HAP-1 (cell line): ENCODE measurements at regions not wholly inside any gene's neighbourhood (a gene's known extent, or its start where the extent isn't known, plus 50 kb on each side); places are given as distances from the start of the nearest gene placed in this dataset.

Experiments used
- DNase-seq, 2 experiments: peaks; one replicate each; pipeline ENCODE4 v3.0.0-alpha.2; 2016 to 2020; ENCODE audit warnings: low spot score in 2 of 2
- H3K27me3 ChIP-seq: fragments of 250-450 bp; sonication (Bioruptor Pico); 2 replicates; pipeline ENCODE4 v1.5.1; 2020; ENCODE audit warnings: low read depth, mild to moderate bottlenecking, moderate library complexity
- H3K36me3 ChIP-seq: fragments of 250-450 bp; sonication (Bioruptor Pico); replicated peaks from 2 replicates; pipeline ENCODE4 v1.5.1; 2020; ENCODE audit warnings: mild to moderate bottlenecking
- H3K4me1 ChIP-seq: fragments of 250-450 bp; sonication (Bioruptor Pico); 2 replicates; pipeline ENCODE4 v1.5.1; 2020; ENCODE audit warnings: mild to moderate bottlenecking
- H3K4me3 ChIP-seq: fragments of 250-450 bp; sonication (Bioruptor Pico); 2 replicates; pipeline ENCODE4 v1.5.1; 2020; ENCODE audit warnings: mild to moderate bottlenecking, moderate library complexity
- H3K9me3 ChIP-seq: fragments of 250-450 bp; sonication (Bioruptor Pico); 2 replicates; pipeline ENCODE4 v1.5.1; 2020; ENCODE audit warnings: mild to moderate bottlenecking, moderate library complexity
- in situ Hi-C: fragments of 300-500 bp; cut with MboI; formaldehyde crosslinking; loops from 3 replicates; pipeline ENCODE4 v1.14.3; 2020; ENCODE audit warnings: low sequenced_read_pairs, inconsistent platforms, mixed read lengths

DNA sequence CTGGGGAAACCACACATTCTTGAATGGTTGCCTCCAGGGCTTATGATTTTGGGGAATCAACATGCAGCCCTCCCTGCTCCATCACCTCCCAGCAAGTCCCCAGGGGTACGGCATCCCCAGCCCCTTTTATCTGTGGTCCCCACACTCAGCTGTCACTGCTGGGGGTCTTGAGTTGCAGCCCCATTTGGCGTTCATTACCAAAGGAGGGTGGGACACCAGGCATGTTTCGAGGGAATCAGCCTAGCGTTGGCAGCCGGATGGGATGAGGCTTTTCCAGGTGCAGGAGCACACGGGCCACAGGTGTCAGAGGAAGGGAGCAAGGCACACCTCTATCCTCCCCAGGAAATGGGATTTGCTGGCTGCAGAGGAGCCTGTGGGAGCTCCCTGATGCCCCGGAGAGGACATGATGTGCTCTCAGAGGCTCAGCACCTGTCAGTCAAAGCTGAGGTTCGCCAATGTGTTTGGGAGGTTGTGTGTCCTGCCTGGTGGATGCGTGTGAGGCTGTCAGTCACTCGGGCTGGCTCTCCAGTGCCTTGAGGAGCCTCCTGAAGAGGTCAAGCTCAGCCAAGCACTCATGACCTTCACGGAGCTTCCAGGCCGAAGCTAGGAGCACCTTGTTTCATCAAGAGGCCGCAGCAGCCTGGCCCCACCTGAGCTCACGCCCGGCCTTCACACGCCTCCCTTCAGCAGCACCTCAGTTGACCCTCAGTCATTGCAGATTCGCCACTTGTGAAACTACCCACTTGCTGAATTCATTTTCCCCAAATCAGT is 95.0 kb downstream of the ERMARD start:
- Histone ChIP-seq H3K4me3 (no peak overlapping the region), H3K9me3 (no peaks in the 10 kb centered on the region), H3K36me3 (no peaks in the 10 kb centered on the region), H3K27me3 (no peaks in the 10 kb centered on the region; the same call in none of the 2 replicates), H3K4me1 (no peaks in the 10 kb centered on the region)
- no peak for DNase-seq
- in situ Hi-C loops, result no loop called here

GRCh38 chr6:169845426-169846285 is 94.2 kb downstream of the ERMARD start:
- Histone ChIP-seq H3K4me1 (no peaks in the 10 kb centered on the region), H3K4me3 (no peak overlapping the region), H3K36me3 (no peaks in the 10 kb centered on the region), H3K9me3 (no peaks in the 10 kb centered on the region), H3K27me3 (no peaks in the 10 kb centered on the region; the same call in none of the 2 replicates)
- DNase-seq, result no peak
- in situ Hi-C loops, result no loop called here

DNA sequence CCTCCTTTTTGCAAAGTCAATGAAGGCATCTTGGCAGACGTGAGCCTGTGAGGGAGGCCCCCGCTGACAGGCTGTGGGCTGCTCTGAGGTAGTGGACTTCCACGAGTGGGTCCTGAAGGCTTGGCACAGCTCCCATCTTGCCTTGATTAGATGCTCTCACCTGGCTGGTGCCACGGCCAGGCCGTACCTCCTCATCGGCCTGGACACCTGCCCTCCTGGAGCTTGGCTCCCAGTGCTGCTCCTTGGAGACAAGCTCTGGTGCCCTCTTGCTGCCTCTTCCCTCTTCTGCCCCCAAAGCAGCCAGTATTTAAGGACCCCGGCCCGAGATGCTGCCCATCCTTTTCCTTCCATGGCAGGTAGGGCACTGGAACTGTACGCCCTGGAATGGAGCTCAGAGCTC is 93.5 kb downstream of the ERMARD start:
- in situ Hi-C loops, result no loop called here
- DNase-seq, result no peak
- H3K36me3 ChIP-seq, result no peaks in the 10 kb centered on the region
- no peaks in the 10 kb centered on the region; the same call in none of the 2 replicates for H3K27me3 ChIP-seq
- H3K9me3 ChIP-seq, result no peaks in the 10 kb centered on the region
- H3K4me3 ChIP-seq, result no peak overlapping the region
- H3K4me1 ChIP-seq, result no peaks in the 10 kb centered on the region

GRCh38 chr6:169843991-169844390 is 92.6 kb downstream of the ERMARD start:
- in situ Hi-C loops, result no loop called here

GRCh38 chr6:169843110-169843509 is 91.7 kb downstream of the ERMARD start:
- Histone ChIP-seq H3K4me1 (no peaks in the 10 kb centered on the region), H3K27me3 (no peaks in the 10 kb centered on the region; the same call in none of the 2 replicates), H3K36me3 (no peaks in the 10 kb centered on the region), H3K9me3 (no peaks in the 10 kb centered on the region), H3K4me3 (no peak overlapping the region)
- in situ Hi-C loops, result no loop called here
- DNase-seq, result no peak

More at GRCh38 chr6:169843991-169844390, 92.6 kb downstream of the ERMARD start:
- Histone ChIP-seq H3K4me3 (no peak overlapping the region), H3K9me3 (no peaks in the 10 kb centered on the region), H3K4me1 (no peaks in the 10 kb centered on the region), H3K36me3 (no peaks in the 10 kb centered on the region), H3K27me3 (no peaks in the 10 kb centered on the region; the same call in none of the 2 replicates)
- no peak for DNase-seq

- in situ Hi-C loops, result no loop called here
- Histone ChIP-seq H3K9me3 (no peaks in the 10 kb centered on the region), H3K36me3 (no peaks in the 10 kb centered on the region), H3K27me3 (no peaks in the 10 kb centered on the region; the same call in none of the 2 replicates), H3K4me3 (no peak overlapping the region), H3K4me1 (no peaks in the 10 kb centered on the region)
- DNase-seq, result no peak
Measured at GRCh38 chr6:169841907-169842606, 90.6 kb downstream of the ERMARD start.

DNA sequence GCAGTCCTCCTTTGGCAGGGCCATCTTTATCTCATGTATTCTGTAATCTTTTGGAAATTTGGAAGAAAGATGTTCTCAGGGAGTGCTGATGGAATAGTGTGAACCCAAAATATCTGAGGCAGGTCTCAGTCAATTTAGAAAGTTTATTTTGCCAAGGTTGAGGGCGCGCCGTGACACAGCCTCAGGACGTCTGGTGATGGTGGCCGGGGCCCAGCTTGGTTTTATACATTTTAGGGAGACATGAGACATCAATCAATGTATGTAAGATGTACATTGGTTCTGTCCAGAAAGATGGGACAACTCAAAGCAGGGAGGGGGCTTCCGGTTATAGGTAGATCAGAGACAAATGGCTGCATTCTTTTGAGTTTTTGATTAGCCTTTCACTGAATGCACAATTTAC is 89.8 kb downstream of the ERMARD start:
- DNase-seq, result no peak
- in situ Hi-C loops, result no loop called here
- no peaks in the 10 kb centered on the region for H3K9me3 ChIP-seq
- no peaks in the 10 kb centered on the region for H3K36me3 ChIP-seq
- H3K4me3 ChIP-seq, result no peak overlapping the region
- no peaks in the 10 kb centered on the region for H3K4me1 ChIP-seq
- H3K27me3 ChIP-seq, result no peaks in the 10 kb centered on the region; the same call in none of the 2 replicates

DNA sequence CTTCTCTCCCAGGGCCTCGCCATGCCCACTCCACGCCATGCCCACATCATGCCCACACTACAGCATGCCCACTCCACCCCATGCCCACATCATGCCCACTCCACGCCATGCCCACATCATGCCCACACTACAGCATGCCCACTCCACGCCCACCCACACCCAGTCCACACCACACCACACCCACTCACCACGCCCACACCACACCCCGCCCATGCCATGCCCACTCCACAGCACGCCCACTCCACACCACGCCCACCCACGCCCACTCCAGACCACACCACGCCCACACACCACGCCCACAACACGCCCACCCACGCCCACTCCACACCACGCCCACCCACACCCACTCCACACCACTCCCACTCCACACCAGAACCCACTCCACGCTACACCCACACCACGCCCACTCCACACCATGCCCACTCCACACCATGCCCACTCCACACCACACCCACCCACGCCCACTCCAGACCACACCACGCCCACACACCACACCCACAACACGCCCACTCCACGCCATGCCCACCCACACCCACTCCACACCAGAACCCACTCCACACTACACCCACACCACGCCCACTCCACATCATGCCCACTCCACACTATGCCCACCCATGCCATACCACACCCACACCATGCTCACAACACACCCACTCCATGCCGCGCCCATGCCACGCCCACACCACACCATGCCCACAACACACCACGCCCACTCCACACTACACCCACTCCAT is 88.6 kb downstream of the ERMARD start:
- H3K36me3 ChIP-seq, result no peaks in the 10 kb centered on the region
- no peaks in the 10 kb centered on the region; the same call in none of the 2 replicates for H3K27me3 ChIP-seq
- in situ Hi-C loops, result no loop called here
- no peak overlapping the region for H3K4me3 ChIP-seq
- no peaks in the 10 kb centered on the region for H3K4me1 ChIP-seq
- H3K9me3 ChIP-seq, result no peaks in the 10 kb centered on the region
- DNase-seq, result no peak

DNA sequence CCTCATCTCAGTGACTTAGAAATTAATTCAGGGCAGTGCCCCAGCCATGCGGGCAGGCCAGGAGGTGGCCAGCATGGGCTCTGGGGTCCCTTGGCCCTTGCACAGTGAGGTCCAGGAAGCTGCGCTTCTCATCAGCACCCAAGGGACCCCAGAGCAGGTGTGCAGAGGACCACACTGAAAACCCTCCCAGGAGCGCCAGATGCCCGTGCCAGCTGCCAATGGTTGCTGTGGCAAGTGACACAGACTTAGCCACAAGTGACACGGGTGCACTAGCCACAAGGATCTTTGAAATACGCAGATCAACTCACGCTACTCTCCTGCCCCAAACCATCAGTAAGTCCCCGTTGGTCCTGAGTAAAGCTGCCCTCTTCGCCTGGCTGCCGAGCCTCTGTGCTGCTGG is 88.1 kb downstream of the ERMARD start:
- no peak for DNase-seq
- H3K4me3 ChIP-seq, result no peak overlapping the region
- H3K27me3 ChIP-seq, result peaks cover 1% of the 10 kb centered on the region
- H3K36me3 ChIP-seq, result no peaks in the 10 kb centered on the region
- in situ Hi-C loops, result no loop called here
- no peaks in the 10 kb centered on the region for H3K4me1 ChIP-seq
- no peaks in the 10 kb centered on the region for H3K9me3 ChIP-seq

DNA sequence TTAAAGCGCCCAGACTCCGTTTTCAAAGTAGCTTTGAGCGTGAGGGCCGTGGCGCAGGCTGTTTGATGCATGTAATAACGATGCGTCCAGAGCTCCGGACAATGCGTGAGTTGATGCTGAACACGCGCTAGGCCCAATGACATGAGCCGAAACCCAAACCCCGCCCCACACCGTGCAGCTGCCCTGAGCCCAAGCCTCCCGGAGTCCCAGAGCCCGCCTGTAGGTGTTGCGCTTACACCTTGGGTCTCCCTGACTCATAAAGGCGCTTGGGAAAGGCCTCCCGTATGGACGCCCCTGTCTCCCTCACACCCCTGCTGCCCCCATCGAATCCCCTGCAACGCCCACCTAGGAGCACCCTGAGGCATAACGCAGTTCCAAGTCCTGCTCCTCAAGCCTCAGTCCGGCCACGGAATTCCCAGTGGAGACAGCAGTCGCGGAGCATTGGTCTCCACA is 87.6 kb downstream of the ERMARD start:
- in situ Hi-C loops, result no loop called here
- DNase-seq, result no peak
- Histone ChIP-seq H3K4me1 (no peaks in the 10 kb centered on the region), H3K27me3 (peaks cover 4% of the 10 kb centered on the region), H3K36me3 (no peaks in the 10 kb centered on the region), H3K9me3 (no peaks in the 10 kb centered on the region), H3K4me3 (no peak overlapping the region)

DNA sequence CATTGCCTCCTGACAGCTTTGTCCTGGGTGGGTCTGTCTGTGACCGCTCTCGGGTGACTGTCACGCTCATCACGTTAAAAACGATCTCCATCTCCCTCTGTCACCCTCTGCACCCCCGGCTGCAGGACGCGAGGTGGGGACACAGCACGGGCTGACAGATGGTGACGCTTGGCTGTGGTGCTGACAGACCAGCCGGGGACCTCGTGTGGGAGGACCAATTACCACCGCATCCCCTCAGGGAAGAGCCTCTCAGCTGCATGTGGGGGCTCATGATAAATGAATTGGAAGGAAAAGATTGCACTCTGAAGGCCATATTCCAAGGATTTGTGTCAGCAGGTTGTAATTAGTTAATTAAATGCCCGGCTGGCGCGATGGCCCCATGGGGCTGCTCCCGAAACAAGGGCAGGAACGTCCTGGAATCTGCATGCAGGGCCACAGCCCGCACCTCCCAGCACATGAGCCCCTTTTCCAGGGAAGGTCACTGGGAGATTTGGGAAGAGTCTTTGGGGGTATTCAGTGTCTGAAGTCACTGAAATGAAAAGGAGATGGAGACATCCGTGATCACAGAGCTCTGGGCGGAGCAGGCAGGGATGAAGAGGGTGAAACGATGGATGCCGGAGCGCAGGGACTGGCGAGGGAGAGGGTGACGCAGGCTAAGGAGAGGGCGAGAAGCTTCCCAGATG is 87.1 kb downstream of the ERMARD start:
- peaks cover 4% of the 10 kb centered on the region for H3K27me3 ChIP-seq
- DNase-seq, result no peak
- H3K9me3 ChIP-seq, result no peaks in the 10 kb centered on the region
- no peak overlapping the region for H3K4me3 ChIP-seq
- in situ Hi-C loops, result no loop called here
- H3K4me1 ChIP-seq, result no peaks in the 10 kb centered on the region
- H3K36me3 ChIP-seq, result no peaks in the 10 kb centered on the region

DNA sequence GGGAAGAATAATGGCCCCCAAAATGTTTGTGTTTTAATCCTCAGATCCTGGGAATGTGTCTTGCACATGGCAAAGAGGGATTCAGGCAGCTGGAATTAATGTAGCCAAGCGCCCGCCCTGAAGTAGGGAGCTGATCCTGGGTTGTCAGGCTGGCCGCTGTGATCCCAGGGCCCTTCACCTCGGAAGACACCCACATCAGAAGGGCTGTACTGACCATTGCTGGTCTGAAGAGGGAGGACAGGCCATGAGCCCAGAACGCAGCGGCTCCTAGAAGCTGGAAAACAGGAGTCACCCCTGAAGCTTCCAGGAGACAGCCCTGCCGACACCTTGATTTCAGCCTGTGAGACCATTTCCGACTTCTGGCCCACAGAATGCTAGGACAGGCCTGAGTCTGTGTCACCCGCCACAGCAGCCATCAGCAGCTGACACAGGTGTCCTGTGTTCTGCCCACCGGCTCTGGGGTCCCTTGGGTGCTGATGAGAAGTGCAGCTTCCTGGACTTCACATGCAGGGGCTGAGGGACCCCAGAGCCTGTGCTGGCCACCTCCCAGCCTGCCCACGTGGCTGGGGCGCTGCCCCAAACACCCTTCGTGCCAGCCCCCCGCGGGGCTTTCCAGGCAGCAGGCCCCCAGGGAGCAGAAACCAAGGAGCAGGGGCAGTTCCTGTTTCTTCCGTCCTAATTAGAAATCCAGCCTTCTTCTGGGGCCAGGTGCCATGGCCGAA is 86.3 kb downstream of the ERMARD start:
- Histone ChIP-seq H3K36me3 (no peaks in the 10 kb centered on the region), H3K9me3 (no peaks in the 10 kb centered on the region), H3K4me3 (no peak overlapping the region), H3K27me3 (peaks cover 8% of the 10 kb centered on the region), H3K4me1 (no peaks in the 10 kb centered on the region)
- no peak for DNase-seq
- in situ Hi-C loops, result no loop called here
